Naive thymus-derived CD8-positive, alpha-beta T cell (primary cell): ENCODE measurements at regions not wholly inside any gene's neighbourhood (a gene's known extent, or its start where the extent isn't known, plus 50 kb on each side); places are given as distances from the start of the nearest gene placed in this dataset.

Experiments
- ATAC-seq, 2 donors: fragments of 150-1000 bp; cut with Tn5 transposase in 1 of 2; sonication (Bioruptor Pico), chemical (Tn5 transposase) in 1 of 2; 1 replicate in 1 of 2; 2 replicates in 1 of 2; pipeline ENCODE4 v1.10.0; 2021; ENCODE audit warnings: mild to moderate bottlenecking in 2 of 2, moderate library complexity in 2 of 2
- POLR2A ChIA-PET: fragments of 350-600 bp; sonication (Branson Sonifier 250); formaldehyde crosslinking; loops from one replicate; lab custom pipeline; 2021; ENCODE audit warnings: antibody characterized with exemption; lab: Charles Lee
- DNase-seq, 10 donors: peaks; one replicate each; pipeline versions ENCODE4 v3.0.0 to v3.0.0-alpha.2; 2020 to 2022
- H3K27ac Mint-ChIP-seq, 10 donors: one replicate each; pipeline ENCODE4 v1.8.0; 2020 to 2022; ENCODE audit warnings: mild to moderate bottlenecking in 10 of 10, mixed read lengths in 10 of 10, moderate library complexity in 4 of 10, inconsistent platforms in 1 of 10
- H3K27me3 Mint-ChIP-seq, 5 donors: one replicate each; pipeline ENCODE4 v1.8.0; 2021 to 2022; ENCODE audit warnings: mixed read lengths in 5 of 5
- H3K36me3 Mint-ChIP-seq, 3 donors: one replicate each; pipeline ENCODE4 v1.8.0; 2020 to 2022; ENCODE audit warnings: mixed read lengths in 3 of 3, mild to moderate bottlenecking in 2 of 3, inconsistent platforms in 1 of 3
- H3K4me1 Mint-ChIP-seq, 4 donors: one replicate each; pipeline ENCODE4 v1.8.0; 2021 to 2022; ENCODE audit warnings: mixed read lengths in 4 of 4
- H3K4me3 Mint-ChIP-seq, 10 donors: one replicate each; pipeline ENCODE4 v1.8.0; 2020 to 2022; ENCODE audit warnings: mild to moderate bottlenecking in 10 of 10, mixed read lengths in 10 of 10, moderate library complexity in 6 of 10, inconsistent platforms in 1 of 10
- H3K9me3 Mint-ChIP-seq, 9 donors: one replicate each; pipeline ENCODE4 v1.8.0; 2020 to 2022; ENCODE audit warnings: mixed read lengths in 9 of 9, mild to moderate bottlenecking in 3 of 9, inconsistent platforms in 1 of 9, moderate library complexity in 1 of 9

DNA sequence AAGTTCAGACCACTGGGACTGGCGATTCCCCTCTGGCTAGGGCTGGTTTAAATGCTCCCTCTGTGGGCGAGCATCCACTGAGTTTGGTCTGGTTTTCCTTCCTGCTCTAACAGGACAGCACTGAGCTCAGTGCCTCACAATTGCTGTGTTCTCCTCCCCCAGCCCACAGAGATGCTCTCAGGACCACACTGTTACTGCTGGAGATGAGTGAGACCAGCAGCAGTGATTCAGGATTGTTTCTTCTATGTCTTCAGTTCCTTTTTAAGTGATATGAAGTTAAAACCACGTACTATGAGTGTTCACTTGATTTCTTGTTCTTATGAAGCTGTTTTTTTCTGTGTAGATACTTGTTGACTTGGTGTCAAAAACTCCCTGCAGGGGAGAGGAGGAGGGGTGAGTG is 180.4 kb upstream of the COL8A1 start:
- DNase-seq (no peak), ATAC-seq (no peak)
- Mint-ChIP-seq H3K27ac (no peak overlapping the region), H3K4me3 (no peak overlapping the region), H3K9me3 (peaks cover 0 to 15% (median 6%) of the 10 kb centered on the region in 9 donors), H3K36me3 (no peaks in the 10 kb centered on the region), H3K4me1 (no peaks in the 10 kb centered on the region), H3K27me3 (no peaks in the 10 kb centered on the region)
- POLR2A ChIA-PET = no interaction called here

GRCh38 chr3:99442599-99442998 is 195.8 kb upstream of the COL8A1 start:
- POLR2A ChIA-PET = no interaction called here
- no peak overlapping the region for H3K27ac Mint-ChIP-seq
- ATAC-seq = no peak
- peaks cover 0 to 19% (median 11%) of the 10 kb centered on the region in 9 donors for H3K9me3 Mint-ChIP-seq
- H3K4me1 Mint-ChIP-seq = no peaks in the 10 kb centered on the region
- H3K4me3 Mint-ChIP-seq = no peak overlapping the region
- no peaks in the 10 kb centered on the region for H3K36me3 Mint-ChIP-seq
- no peak for DNase-seq
- H3K27me3 Mint-ChIP-seq = peaks cover 0 to 4% (median 0%) of the 10 kb centered on the region in 5 donors

GRCh38 chr3:99439892-99440291 is 198.5 kb upstream of the COL8A1 start:
- POLR2A ChIA-PET = no interaction called here
- Mint-ChIP-seq H3K9me3 (peaks cover 0 to 33% (median 12%) of the 10 kb centered on the region in 9 donors), H3K4me1 (no peaks in the 10 kb centered on the region), H3K36me3 (no peaks in the 10 kb centered on the region), H3K4me3 (no peak overlapping the region), H3K27me3 (peaks cover 0 to 4% (median 0%) of the 10 kb centered on the region in 5 donors), H3K27ac (no peak overlapping the region)
- no peak for DNase-seq
- ATAC-seq = no peak

GRCh38 chr3:99434190-99434589 is 204.2 kb upstream of the COL8A1 start:
- H3K27me3 Mint-ChIP-seq = peaks cover 0 to 3% (median 0%) of the 10 kb centered on the region in 5 donors
- no peak overlapping the region for H3K27ac Mint-ChIP-seq
- H3K4me3 Mint-ChIP-seq = no peak overlapping the region
- POLR2A ChIA-PET = no interaction called here
- ATAC-seq (no peak), DNase-seq (no peak)
- no peaks in the 10 kb centered on the region for H3K4me1 Mint-ChIP-seq
- no peaks in the 10 kb centered on the region for H3K36me3 Mint-ChIP-seq
- H3K9me3 Mint-ChIP-seq = peaks cover 0 to 21% (median 9%) of the 10 kb centered on the region in 9 donors

GRCh38 chr3:99430348-99431134 is 207.9 kb upstream of the COL8A1 start:
- H3K4me3 Mint-ChIP-seq = no peak overlapping the region
- no peak overlapping the region for H3K27ac Mint-ChIP-seq
- H3K36me3 Mint-ChIP-seq = no peaks in the 10 kb centered on the region
- peaks cover 0 to 3% (median 0%) of the 10 kb centered on the region in 5 donors for H3K27me3 Mint-ChIP-seq
- H3K4me1 Mint-ChIP-seq = no peaks in the 10 kb centered on the region
- ATAC-seq (no peak), DNase-seq (no peak)
- peaks cover 0 to 5% (median 0%) of the 10 kb centered on the region in 9 donors for H3K9me3 Mint-ChIP-seq
- POLR2A ChIA-PET = no interaction called here

DNA sequence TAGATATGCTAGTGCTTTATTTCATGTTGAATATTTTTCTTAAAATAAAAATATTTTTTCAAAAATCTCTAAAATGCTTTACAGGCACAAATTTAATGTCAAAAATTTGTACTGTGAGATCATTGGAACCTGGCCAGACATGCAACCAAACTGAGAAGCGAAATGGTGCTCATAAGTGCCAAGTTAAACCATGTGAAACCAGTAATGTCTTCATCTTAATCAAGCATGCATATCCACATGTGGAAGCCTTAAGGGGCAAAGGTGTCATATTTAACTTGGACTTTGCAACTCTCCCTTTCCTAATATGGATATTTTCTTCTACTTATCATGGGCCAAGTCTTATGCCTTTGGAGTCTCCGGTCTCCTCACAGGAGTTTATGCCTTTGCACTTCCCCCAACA is 208.9 kb upstream of the COL8A1 start:
- H3K27ac Mint-ChIP-seq = no peak overlapping the region
- DNase-seq (no peak), ATAC-seq (no peak)
- no peaks in the 10 kb centered on the region for H3K36me3 Mint-ChIP-seq
- H3K9me3 Mint-ChIP-seq = peaks cover 0 to 2% (median 0%) of the 10 kb centered on the region in 9 donors
- POLR2A ChIA-PET = no interaction called here
- H3K4me1 Mint-ChIP-seq = no peaks in the 10 kb centered on the region
- no peak overlapping the region for H3K4me3 Mint-ChIP-seq
- H3K27me3 Mint-ChIP-seq = peaks cover 0 to 3% (median 0%) of the 10 kb centered on the region in 5 donors

- ATAC-seq = no peak
- POLR2A ChIA-PET = no interaction called here
- Mint-ChIP-seq H3K27ac (no peak overlapping the region), H3K4me3 (no peak overlapping the region), H3K27me3 (no peaks in the 10 kb centered on the region), H3K36me3 (no peaks in the 10 kb centered on the region), H3K9me3 (no peaks in the 10 kb centered on the region), H3K4me1 (no peaks in the 10 kb centered on the region)
- no peak for DNase-seq
These were observed 212.5 kb upstream of the COL8A1 start for GRCh38 chr3:99425930-99426329.

- no peaks in the 10 kb centered on the region for H3K27me3 Mint-ChIP-seq
- POLR2A ChIA-PET = no interaction called here
- no peak overlapping the region for H3K27ac Mint-ChIP-seq
- no peaks in the 10 kb centered on the region for H3K4me1 Mint-ChIP-seq
- DNase-seq = no peak
- peaks cover 0 to 13% (median 0%) of the 10 kb centered on the region in 9 donors for H3K9me3 Mint-ChIP-seq
- ATAC-seq = no peak
- no peaks in the 10 kb centered on the region for H3K36me3 Mint-ChIP-seq
- no peak overlapping the region for H3K4me3 Mint-ChIP-seq
These were observed 219.3 kb upstream of the COL8A1 start for GRCh38 chr3:99419116-99419515.

- H3K4me1 Mint-ChIP-seq = no peaks in the 10 kb centered on the region
- H3K27me3 Mint-ChIP-seq = no peaks in the 10 kb centered on the region
- peaks cover 0 to 13% (median 0%) of the 10 kb centered on the region in 9 donors for H3K9me3 Mint-ChIP-seq
These were observed 219.7 kb upstream of the COL8A1 start for GRCh38 chr3:99418709-99419108.

DNA sequence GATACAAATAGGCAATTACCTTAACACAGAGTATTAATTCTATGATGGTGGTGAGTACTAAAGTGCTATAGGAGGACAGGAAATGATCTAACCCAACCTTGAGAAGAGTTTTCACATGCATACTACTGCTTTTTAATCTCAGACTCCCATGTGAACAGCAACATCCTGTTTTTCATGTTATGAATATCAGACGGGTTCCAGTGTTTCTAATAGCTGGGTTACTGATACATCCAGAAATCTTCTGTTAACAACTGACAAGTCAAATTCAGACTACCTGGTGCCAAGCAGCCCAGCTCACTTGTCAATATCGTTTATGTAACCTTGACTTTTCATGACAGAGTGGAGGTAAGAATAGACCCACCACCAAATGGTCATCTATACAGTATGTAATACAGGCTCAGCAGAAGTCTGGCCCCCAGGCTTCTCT is 220.2 kb upstream of the COL8A1 start:
- POLR2A ChIA-PET = no interaction called here
- ATAC-seq (no peak), DNase-seq (no peak)
- H3K4me1 Mint-ChIP-seq = no peaks in the 10 kb centered on the region
- no peaks in the 10 kb centered on the region for H3K27me3 Mint-ChIP-seq
- H3K36me3 Mint-ChIP-seq = no peaks in the 10 kb centered on the region
- no peak overlapping the region for H3K27ac Mint-ChIP-seq
- peaks cover 0 to 13% (median 0%) of the 10 kb centered on the region in 9 donors for H3K9me3 Mint-ChIP-seq
- no peak overlapping the region for H3K4me3 Mint-ChIP-seq

More at GRCh38 chr3:99418709-99419108, 219.7 kb upstream of the COL8A1 start:
- POLR2A ChIA-PET = no interaction called here
- DNase-seq (no peak), ATAC-seq (no peak)
- H3K27ac Mint-ChIP-seq = no peak overlapping the region
- no peaks in the 10 kb centered on the region for H3K36me3 Mint-ChIP-seq
- no peak overlapping the region for H3K4me3 Mint-ChIP-seq

DNA sequence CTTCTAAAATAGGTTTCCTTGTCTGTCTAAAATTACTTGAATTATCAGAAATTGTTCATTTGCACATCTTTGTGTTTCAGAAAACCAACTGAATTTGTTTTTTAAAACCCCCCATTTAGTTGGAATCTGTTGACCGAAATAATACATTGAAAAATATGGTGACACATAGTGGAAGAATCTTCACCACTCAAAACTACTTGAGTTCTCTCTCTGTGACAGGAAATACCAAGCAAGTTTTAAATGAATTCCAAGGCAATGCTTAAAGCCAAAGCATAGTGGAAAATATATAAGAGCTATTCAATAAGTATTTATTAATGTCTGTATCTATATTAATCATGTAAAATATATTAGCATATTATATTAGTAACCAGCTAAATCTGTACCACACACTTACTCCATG is 224.9 kb upstream of the COL8A1 start:
- peaks cover 0 to 4% (median 0%) of the 10 kb centered on the region in 5 donors for H3K27me3 Mint-ChIP-seq
- no peak overlapping the region for H3K4me3 Mint-ChIP-seq
- H3K9me3 Mint-ChIP-seq = peaks cover 0 to 5% (median 2%) of the 10 kb centered on the region in 9 donors
- POLR2A ChIA-PET = no interaction called here
- no peaks in the 10 kb centered on the region for H3K36me3 Mint-ChIP-seq
- H3K4me1 Mint-ChIP-seq = no peaks in the 10 kb centered on the region
- DNase-seq = no peak
- H3K27ac Mint-ChIP-seq = no peak overlapping the region
- ATAC-seq = no peak

DNA sequence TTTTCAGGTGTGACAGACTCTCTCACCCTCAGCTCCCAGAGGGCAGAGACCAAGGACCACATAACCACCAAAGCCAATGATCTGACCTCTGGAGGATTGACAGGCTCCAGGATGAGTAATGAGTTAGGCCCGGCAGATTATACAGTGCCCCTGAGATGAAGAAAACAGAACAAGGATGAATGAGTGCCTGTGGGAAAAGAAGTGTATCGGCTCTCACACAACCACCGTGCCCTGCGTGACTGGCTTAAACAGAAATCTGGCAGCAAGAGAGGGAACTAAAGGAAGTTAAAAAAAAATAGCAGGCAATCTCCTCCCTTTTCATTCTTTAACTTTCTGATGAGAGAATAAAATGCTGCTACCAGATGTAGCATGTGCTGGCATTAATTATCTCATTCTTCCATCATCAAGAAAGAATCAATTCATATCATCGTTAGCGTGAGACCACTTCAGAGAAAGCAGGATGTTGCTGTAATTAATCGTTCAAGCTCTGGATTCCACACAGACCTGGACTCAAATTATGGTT is 227.5 kb upstream of the COL8A1 start:
- DNase-seq (no peak), ATAC-seq (no peak)
- Mint-ChIP-seq H3K27ac (no peak overlapping the region), H3K36me3 (no peaks in the 10 kb centered on the region), H3K27me3 (peaks cover 0 to 4% (median 0%) of the 10 kb centered on the region in 5 donors), H3K9me3 (peaks cover 0 to 13% (median 3%) of the 10 kb centered on the region in 9 donors), H3K4me3 (no peak overlapping the region), H3K4me1 (no peaks in the 10 kb centered on the region)
- POLR2A ChIA-PET = no interaction called here

- H3K4me1 Mint-ChIP-seq = no peaks in the 10 kb centered on the region
- DNase-seq (no peak), ATAC-seq (no peak)
- no peak overlapping the region for H3K27ac Mint-ChIP-seq
- POLR2A ChIA-PET = no interaction called here
- H3K36me3 Mint-ChIP-seq = no peaks in the 10 kb centered on the region
- H3K9me3 Mint-ChIP-seq = peaks cover 0 to 14% (median 2%) of the 10 kb centered on the region in 9 donors
- H3K27me3 Mint-ChIP-seq = peaks cover 0 to 4% (median 0%) of the 10 kb centered on the region in 5 donors
- no peak overlapping the region for H3K4me3 Mint-ChIP-seq
These were observed 228.4 kb upstream of the COL8A1 start for GRCh38 chr3:99409961-99410360.
